ENCODE measurements at regions not wholly inside any gene's neighbourhood (a gene's known extent, or its start where the extent isn't known, plus 50 kb on each side); places are given as distances from the start of the nearest gene placed in this dataset.
A peak's percentile ranks its signal among the peaks of the same experiment; 100 is the strongest.

GRCh38 chr15:70439304-70439877, 324.0 kb downstream of the UACA start (continued):
- peak; percentile 74; the same call in 1 of the 2 replicates for TF ChIP-seq CEBPB (tag; IDR thresholded peaks at IDR 0.05)
- peak; percentile 91 for TF ChIP-seq ELF1 (tag; IDR thresholded peaks at IDR 0.05)
- no peak for TF ChIP-seq ID3 (CRISPR knock-in tag; IDR thresholded peaks at IDR 0.05)
- TF ChIP-seq ID3 (tag; IDR thresholded peaks at IDR 0.05), result no peak
- TF ChIP-seq DPF2 (IDR thresholded peaks at IDR 0.05), result peak; percentile 79
- TF ChIP-seq E2F3 (CRISPR knock-in tag; IDR thresholded peaks at IDR 0.05), result no peak
- peak; percentile 71; the same call in 1 of the 2 replicates for TF ChIP-seq SMARCE1 (IDR thresholded peaks at IDR 0.05)
- TF ChIP-seq CEBPG (CRISPR knock-in tag; IDR thresholded peaks at IDR 0.05), result no peak
- TF ChIP-seq CEBPG (tag; conservative IDR thresholded peaks at IDR 0.05 in 1 of 2, IDR thresholded peaks at IDR 0.05 in 1 of 2), result no peak
- peak; percentile 9; the same call in 1 of the 2 replicates for TF ChIP-seq JUND (IDR thresholded peaks at IDR 0.05; ENCODE audit: borderline replicate concordance, low read depth, low read length)
- peak; percentile 82; the same call in 1 of the 3 replicates for TF ChIP-seq JUND (tag; IDR thresholded peaks at IDR 0.05; ENCODE audit: borderline replicate concordance, low read depth, low read length)
- peak; percentile 42; the same call in 1 of the 2 replicates for TF ChIP-seq EP400 (IDR thresholded peaks at IDR 0.05)

- H3K27ac ChIP-seq (ENCODE audit: extremely low read depth, low read depth, low read length), result no peak overlapping the region
- WGBS (ENCODE audit: insufficient coverage, low coverage, missing lambda C conversion rate), result 68% methylated on average over 11 of the region's 11 CpGs
- H3K79me2 ChIP-seq (ENCODE audit: control insufficient read depth, insufficient read depth, low read length), result no peaks in the 10 kb centered on the region
- no peak for ATAC-seq
- H2AFZ ChIP-seq (ENCODE audit: low read depth, low read length), result peak overlapping the region; percentile 78; the same call in 1 of the 2 replicates
- no peak for DNase-seq (ENCODE audit: extremely low read depth in 1 of 4, low spot score in 3 of 4)
- H3K4me3 ChIP-seq, result no peak overlapping the region
- no peaks in the 10 kb centered on the region for H3K27me3 ChIP-seq (ENCODE audit: control insufficient read depth in 2 of 2, insufficient read depth in 2 of 2, low read length in 2 of 2)
- CTCF ChIA-PET (ENCODE audit: low intra/inter-chr PET ratio), result no interaction called here
- BruUV-seq (replicated peaks), result no TSS peak
- H3K4me1 ChIP-seq (replicated peaks in 1 of 2; ENCODE audit: control insufficient read depth in 2 of 2, insufficient read depth in 2 of 2, low read length in 2 of 2), result peaks cover 28 to 67% of the 10 kb centered on the region in 2 experiments
- H3K36me3 ChIP-seq (ENCODE audit: control insufficient read depth, insufficient read depth, low read length), result no peaks in the 10 kb centered on the region
- peak; percentile 53; the same call in 1 of the 2 replicates for TF ChIP-seq ZBTB33 (CRISPR knock-in tag; IDR thresholded peaks at IDR 0.05)
- no peak for TF ChIP-seq IRF9 (tag; IDR thresholded peaks at IDR 0.05)
- FAIRE-seq, result no peak
- no peaks in the 10 kb centered on the region for H3K9me1 ChIP-seq (ENCODE audit: control insufficient read depth, insufficient read depth, low read length)
- H4K20me1 ChIP-seq (replicated peaks; ENCODE audit: control insufficient read depth, insufficient read depth, low read length), result no peaks in the 10 kb centered on the region
- intact Hi-C loops (cut with micrococcal nuclease), result no loop called here
- peak overlapping the region in 1 of 2 experiments; percentile 86; a peak in 2 of 4 replicates for H3K9ac ChIP-seq (ENCODE audit: insufficient read depth in 1 of 2, low read depth in 2 of 2, low read length in 2 of 2)
- no peaks in the 10 kb centered on the region for H3K9me3 ChIP-seq (replicated peaks; ENCODE audit: control insufficient read depth, insufficient read depth, low read depth, low read length)
- POLR2A ChIA-PET, result interaction anchor here (0.5 to 1.4 kb wide), 6 partner anchors 8 to 986 kb away, joined by 3 to 10 read pairs (median 4); partner anchors contain the start of gene RPLP1
- H3K4me2 ChIP-seq (ENCODE audit: insufficient read depth, low read length), result no peak overlapping the region
- in situ Hi-C loops (cut with MboI), result no loop called here
Measured at GRCh38 chr15:70438776-70439175, 324.6 kb downstream of the UACA start.
